ENCODE measurements at regions not wholly inside any gene's neighbourhood (a gene's known extent, or its start where the extent isn't known, plus 50 kb on each side); places are given as distances from the start of the nearest gene placed in this dataset.

DNA sequence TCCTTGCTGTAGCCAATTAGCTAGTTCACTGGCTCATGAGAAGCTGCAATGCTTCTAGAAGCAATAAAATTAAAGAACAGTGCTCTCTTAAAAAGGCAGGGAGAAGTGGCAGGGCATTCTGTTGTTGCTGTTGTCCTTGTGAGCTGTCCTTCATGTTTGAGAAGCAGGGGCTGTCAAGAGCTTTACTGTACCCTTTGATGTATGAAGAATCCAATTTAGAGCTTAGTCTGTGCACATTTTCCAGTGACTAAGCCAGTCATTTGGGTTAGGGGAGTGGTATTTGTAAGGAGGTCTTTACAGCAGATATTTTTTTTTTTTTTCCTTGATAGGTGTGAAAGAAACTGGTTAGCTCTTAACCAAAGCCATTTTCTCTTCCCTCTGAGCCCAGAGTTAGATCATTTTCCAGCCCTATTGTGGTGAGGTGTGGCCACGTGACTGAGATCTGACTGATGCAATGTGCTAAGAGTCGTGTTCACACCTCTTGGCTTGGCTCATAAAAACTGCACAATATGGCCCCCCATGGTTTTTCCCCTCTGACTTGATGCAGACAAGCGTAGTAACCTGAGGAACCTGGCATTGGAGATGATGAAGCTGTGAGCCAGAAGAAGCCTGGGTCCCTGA lies 309.6 kb upstream of the TMTC4 start:
- ChIA-PET CTCF (no interaction called here), POLR2A (interaction anchor here (0.7 kb wide), 1 partner anchor 455 kb away, joined by 3 read pairs; no protein-coding TSS in a partner anchor)
- H3K27ac ChIP-seq (ENCODE audit: extremely low read depth, low read depth, low read length), result no peak overlapping the region
- TF ChIP-seq ZIC2 (tag by site-specific recombination; IDR thresholded peaks at IDR 0.05), result 0 out of 2 replicates have a peak, but pooled peaks have one; percentile 13
- TF ChIP-seq ZNF24 (tag by site-specific recombination; IDR thresholded peaks at IDR 0.05), result no peak
- TF ChIP-seq GLIS1 (tag by site-specific recombination; IDR thresholded peaks at IDR 0.05), result peak; percentile 27; the same call in 1 of the 2 replicates
- H3K4me3 ChIP-seq (ENCODE audit: low read depth, low read length), result no peak overlapping the region
- no peaks in the 10 kb centered on the region for H3K9me3 ChIP-seq (ENCODE audit: control insufficient read depth, insufficient read depth, low read depth, low read length)
- H3K4me1 ChIP-seq (ENCODE audit: control insufficient read depth, insufficient read depth, low read length), result no peaks in the 10 kb centered on the region
- H3K36me3 ChIP-seq (ENCODE audit: control insufficient read depth in 2 of 2, insufficient read depth in 1 of 2, low read length in 2 of 2), result no peaks in the 10 kb centered on the region

- no peaks in the 10 kb centered on the region for H3K9me3 ChIP-seq (ENCODE audit: control insufficient read depth, insufficient read depth, low read depth, low read length)
- ChIA-PET POLR2A (no interaction called here), CTCF (no interaction called here)
- no peak overlapping the region for H3K4me3 ChIP-seq (ENCODE audit: low read depth, low read length)
- H3K27ac ChIP-seq (ENCODE audit: extremely low read depth, low read depth, low read length), result no peak overlapping the region
- H3K36me3 ChIP-seq (ENCODE audit: control insufficient read depth in 2 of 2, insufficient read depth in 1 of 2, low read length in 2 of 2), result no peaks in the 10 kb centered on the region
- TF ChIP-seq ZNF621 (tag by site-specific recombination; IDR thresholded peaks at IDR 0.05) (no peak), IKZF3 (tag by site-specific recombination; IDR thresholded peaks at IDR 0.05) (no peak), ZSCAN4 (tag by site-specific recombination; IDR thresholded peaks at IDR 0.05) (no peak), ZNF776 (tag by site-specific recombination; IDR thresholded peaks at IDR 0.05; ENCODE audit: borderline replicate concordance) (no peak), ZNF18 (tag by site-specific recombination; IDR thresholded peaks at IDR 0.05) (no peak), ZBTB11 (tag by site-specific recombination; conservative IDR thresholded peaks at IDR 0.05; ENCODE audit: low read depth) (no peak), ZNF426 (tag by site-specific recombination; IDR thresholded peaks at IDR 0.05) (no peak), ZNF561 (tag by site-specific recombination; IDR thresholded peaks at IDR 0.05; ENCODE audit: borderline replicate concordance) (no peak), ZNF404 (tag by site-specific recombination; IDR thresholded peaks at IDR 0.05) (no peak), ZNF184 (tag by site-specific recombination; IDR thresholded peaks at IDR 0.05) (no peak), ZNF274 (IDR thresholded peaks at IDR 0.05; ENCODE audit: low read length) (no peak), ZNF274 (tag by site-specific recombination; IDR thresholded peaks at IDR 0.05; ENCODE audit: borderline replicate concordance) (no peak), EGR2 (tag by site-specific recombination; IDR thresholded peaks at IDR 0.05; ENCODE audit: low read depth) (no peak), ZNF132 (tag by site-specific recombination; IDR thresholded peaks at IDR 0.05; ENCODE audit: borderline replicate concordance) (no peak), ZNF37A (tag by site-specific recombination; IDR thresholded peaks at IDR 0.05) (no peak), ZNF843 (tag by site-specific recombination; IDR thresholded peaks at IDR 0.05) (no peak)
- H3K4me1 ChIP-seq (ENCODE audit: control insufficient read depth, insufficient read depth, low read length), result no peaks in the 10 kb centered on the region
Measured at GRCh38 chr13:100983111-100983510, 308.5 kb upstream of the TMTC4 start.
